ENCODE measurements at regions not wholly inside any gene's neighbourhood (a gene's known extent, or its start where the extent isn't known, plus 50 kb on each side); places are given as distances from the start of the nearest gene placed in this dataset.

DNA sequence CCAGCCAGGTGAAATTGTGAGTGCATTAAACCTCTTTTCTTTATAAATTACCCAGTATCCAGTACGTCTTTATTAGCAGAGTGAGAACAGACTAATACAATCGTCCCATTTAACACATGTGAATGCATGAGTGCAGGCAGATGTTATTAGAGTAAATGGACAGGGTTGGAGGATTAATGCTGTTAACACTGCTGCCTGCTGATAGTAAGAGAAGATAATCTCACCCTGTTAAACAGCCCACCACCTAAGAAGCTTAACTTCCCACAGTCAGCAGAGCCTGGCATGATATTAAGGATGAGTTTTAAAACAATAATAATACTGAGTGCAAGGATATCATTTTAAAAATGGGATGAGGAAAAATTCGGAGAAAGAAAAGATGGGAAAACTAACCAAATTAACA is 181.4 kb upstream of the LHX8 start:
- Histone ChIP-seq H3K4me3 (ENCODE audit: insufficient read depth, low read depth, low read length) (no peak overlapping the region), H4K91ac (ENCODE audit: insufficient read depth, low read depth, low read length) (no peak overlapping the region), H3K4me1 (ENCODE audit: control insufficient read depth, insufficient read depth, low read length) (no peaks in the 10 kb centered on the region), H4K20me1 (ENCODE audit: insufficient read depth, low read length) (no peaks in the 10 kb centered on the region), H3K56ac (ENCODE audit: extremely low read depth, insufficient read depth, low read length) (no peak overlapping the region), H2AFZ (replicated peaks; ENCODE audit: low read length, poor library complexity) (no peak overlapping the region), H3K27me3 (ENCODE audit: control insufficient read depth, insufficient read depth, low read length) (no peaks in the 10 kb centered on the region), H2BK15ac (ENCODE audit: low read depth, low read length) (no peak overlapping the region), H3K4me2 (ENCODE audit: low read depth, low read length) (no peak overlapping the region), H4K8ac (ENCODE audit: low read depth in 2 of 2, low read length in 2 of 2) (no peak overlapping the region), H2BK20ac (ENCODE audit: low read depth, low read length) (no peak overlapping the region), H3K36me3 (ENCODE audit: control insufficient read depth, insufficient read depth, low read length) (no peaks in the 10 kb centered on the region), H3K9me3 (ENCODE audit: control insufficient read depth, insufficient read depth, low read length) (peaks cover 8% of the 10 kb centered on the region; the same call in 1 of the 2 replicates), H2AK5ac (ENCODE audit: low read depth, low read length) (no peak overlapping the region), H3K9ac (ENCODE audit: low read depth, low read length) (no peak overlapping the region), H3K4ac (ENCODE audit: low read depth, low read length) (no peak overlapping the region), H3K9me1 (ENCODE audit: insufficient read depth, low read length) (no peaks in the 10 kb centered on the region), H4K5ac (ENCODE audit: low read depth, low read length) (no peak overlapping the region), H2AK9ac (replicated peaks; ENCODE audit: low read depth, low read length, poor library complexity) (no peak overlapping the region), H3K27ac (ENCODE audit: insufficient read depth, low read length) (no peak overlapping the region), H3K79me1 (ENCODE audit: low read depth in 1 of 2, low read length in 2 of 2) (no peaks in the 10 kb centered on the region), H3K14ac (replicated peaks; ENCODE audit: low read depth, low read length) (no peak overlapping the region), H2BK120ac (ENCODE audit: low read depth, low read length) (no peak overlapping the region), H3K18ac (ENCODE audit: low read depth, low read length) (no peak overlapping the region), H3K23ac (ENCODE audit: low read depth, low read length) (no peak overlapping the region), H2BK5ac (ENCODE audit: low read depth, low read length, poor library complexity, severe bottlenecking) (no peak overlapping the region)
- in situ Hi-C loops (cut with MboI; ENCODE audit: low sequenced_read_pairs), result no loop called here
- dilution Hi-C loops (cut with HindIII; ENCODE audit: low sequenced_read_pairs, unreplicated experiment), result no loop called here
- TF ChIP-seq MAZ (IDR thresholded peaks at IDR 0.05; ENCODE audit: borderline replicate concordance, low read depth, low read length), result no peak
- no peak for TF ChIP-seq BHLHE40 (IDR thresholded peaks at IDR 0.05; ENCODE audit: low read depth, low read length)
- TF ChIP-seq, protein P1, sequence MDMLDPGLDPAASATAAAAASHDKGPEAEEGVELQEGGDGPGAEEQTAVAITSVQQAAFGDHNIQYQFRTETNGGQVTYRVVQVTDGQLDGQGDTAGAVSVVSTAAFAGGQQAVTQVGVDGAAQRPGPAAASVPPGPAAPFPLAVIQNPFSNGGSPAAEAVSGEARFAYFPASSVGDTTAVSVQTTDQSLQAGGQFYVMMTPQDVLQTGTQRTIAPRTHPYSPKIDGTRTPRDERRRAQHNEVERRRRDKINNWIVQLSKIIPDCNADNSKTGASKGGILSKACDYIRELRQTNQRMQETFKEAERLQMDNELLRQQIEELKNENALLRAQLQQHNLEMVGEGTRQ (IDR thresholded peaks at IDR 0.05; ENCODE audit: low read depth, low read length), result no peak
- no peak for TF ChIP-seq FOS (IDR thresholded peaks at IDR 0.05; ENCODE audit: low read depth, low read length)
- TF ChIP-seq, protein P2, sequence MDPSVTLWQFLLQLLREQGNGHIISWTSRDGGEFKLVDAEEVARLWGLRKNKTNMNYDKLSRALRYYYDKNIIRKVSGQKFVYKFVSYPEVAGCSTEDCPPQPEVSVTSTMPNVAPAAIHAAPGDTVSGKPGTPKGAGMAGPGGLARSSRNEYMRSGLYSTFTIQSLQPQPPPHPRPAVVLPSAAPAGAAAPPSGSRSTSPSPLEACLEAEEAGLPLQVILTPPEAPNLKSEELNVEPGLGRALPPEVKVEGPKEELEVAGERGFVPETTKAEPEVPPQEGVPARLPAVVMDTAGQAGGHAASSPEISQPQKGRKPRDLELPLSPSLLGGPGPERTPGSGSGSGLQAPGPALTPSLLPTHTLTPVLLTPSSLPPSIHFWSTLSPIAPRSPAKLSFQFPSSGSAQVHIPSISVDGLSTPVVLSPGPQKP (IDR thresholded peaks at IDR 0.05; ENCODE audit: borderline replicate concordance, low read depth, low read length), result no peak
- no peak for TF ChIP-seq CEBPB (IDR thresholded peaks at IDR 0.05; ENCODE audit: low read depth, low read length)
- TF ChIP-seq RFX5 (IDR thresholded peaks at IDR 0.05; ENCODE audit: low read depth, low read length), result no peak
- no peak for TF ChIP-seq RCOR1 (IDR thresholded peaks at IDR 0.05; ENCODE audit: insufficient replicate concordance, low read length)
- TF ChIP-seq MAFK (IDR thresholded peaks at IDR 0.05; ENCODE audit: low read depth, low read length), result no peak
- no peak for TF ChIP-seq NFE2L2 (IDR thresholded peaks at IDR 0.05; ENCODE audit: low read depth, low read length)
- no peak for TF ChIP-seq POLR2A (IDR thresholded peaks at IDR 0.05; ENCODE audit: low read depth, low read length)
- no peak for TF ChIP-seq SMC3 (IDR thresholded peaks at IDR 0.05; ENCODE audit: low read depth, low read length)
- TF ChIP-seq, protein P3, sequence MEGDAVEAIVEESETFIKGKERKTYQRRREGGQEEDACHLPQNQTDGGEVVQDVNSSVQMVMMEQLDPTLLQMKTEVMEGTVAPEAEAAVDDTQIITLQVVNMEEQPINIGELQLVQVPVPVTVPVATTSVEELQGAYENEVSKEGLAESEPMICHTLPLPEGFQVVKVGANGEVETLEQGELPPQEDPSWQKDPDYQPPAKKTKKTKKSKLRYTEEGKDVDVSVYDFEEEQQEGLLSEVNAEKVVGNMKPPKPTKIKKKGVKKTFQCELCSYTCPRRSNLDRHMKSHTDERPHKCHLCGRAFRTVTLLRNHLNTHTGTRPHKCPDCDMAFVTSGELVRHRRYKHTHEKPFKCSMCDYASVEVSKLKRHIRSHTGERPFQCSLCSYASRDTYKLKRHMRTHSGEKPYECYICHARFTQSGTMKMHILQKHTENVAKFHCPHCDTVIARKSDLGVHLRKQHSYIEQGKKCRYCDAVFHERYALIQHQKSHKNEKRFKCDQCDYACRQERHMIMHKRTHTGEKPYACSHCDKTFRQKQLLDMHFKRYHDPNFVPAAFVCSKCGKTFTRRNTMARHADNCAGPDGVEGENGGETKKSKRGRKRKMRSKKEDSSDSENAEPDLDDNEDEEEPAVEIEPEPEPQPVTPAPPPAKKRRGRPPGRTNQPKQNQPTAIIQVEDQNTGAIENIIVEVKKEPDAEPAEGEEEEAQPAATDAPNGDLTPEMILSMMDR (conservative IDR thresholded peaks at IDR 0.05; ENCODE audit: low read depth, low read length), result no peak
- TF ChIP-seq RAD21 (IDR thresholded peaks at IDR 0.05; ENCODE audit: low read length), result no peak
- no peak for TF ChIP-seq MXI1 (IDR thresholded peaks at IDR 0.05; ENCODE audit: borderline replicate concordance, low read depth, low read length)
- no peak for TF ChIP-seq CHD1 (IDR thresholded peaks at IDR 0.05; ENCODE audit: low read depth, low read length)
- WGBS, 2 experiments (ENCODE audit: extremely low coverage in 2 of 2, insufficient read length in 1 of 2), result no CpG with 5 or more reads among the region's 3 CpGs
- ATAC-seq (ENCODE audit: low read depth), result no peak
- CTCF ChIA-PET, result no interaction called here
- no TSS peak for BruUV-seq (replicated peaks)
- intact Hi-C loops (cut with micrococcal nuclease), result no loop called here
- POLR2A ChIA-PET (ENCODE audit: unreplicated experiment), result no interaction called here
- no peak for DNase-seq
